RWPE1 (cell line): ENCODE measurements at regions not wholly inside any gene's neighbourhood (a gene's known extent, or its start where the extent isn't known, plus 50 kb on each side); places are given as distances from the start of the nearest gene placed in this dataset.
A peak's percentile ranks its signal among the peaks of the same experiment; 100 is the strongest.

Experiments
- CTCF ChIA-PET: fragments of 350-600 bp; sonication (Branson Sonifier 250); formaldehyde crosslinking; extraction: SDS; loops from one replicate; lab custom pipeline; 2021; lab: Yijun Ruan, JAX
- POLR2A ChIA-PET: fragments of 400-600 bp; formaldehyde crosslinking; extraction: SDS; loops from one replicate; lab custom pipeline; 2020; ENCODE audit warnings: antibody characterized with exemption; ENCODE audit not compliant: low non-redundant PET; lab: Yijun Ruan, JAX
- DNase-seq: peaks from one replicate; pipeline ENCODE4 v3.0.0; 2012; ENCODE audit warnings: low spot score
- H3K27ac ChIP-seq: fragments of 450-650 bp; 2 replicates; pipeline ENCODE4 v1.5.1; 2017
- TF ChIP-seq, protein P1 (sequence below): fragments of 450-650 bp; conservative IDR thresholded peaks from 2 replicates; pipeline ENCODE4 v1.5.1; 2017; ENCODE audit warnings: low read depth, mild to moderate bottlenecking

DNA sequence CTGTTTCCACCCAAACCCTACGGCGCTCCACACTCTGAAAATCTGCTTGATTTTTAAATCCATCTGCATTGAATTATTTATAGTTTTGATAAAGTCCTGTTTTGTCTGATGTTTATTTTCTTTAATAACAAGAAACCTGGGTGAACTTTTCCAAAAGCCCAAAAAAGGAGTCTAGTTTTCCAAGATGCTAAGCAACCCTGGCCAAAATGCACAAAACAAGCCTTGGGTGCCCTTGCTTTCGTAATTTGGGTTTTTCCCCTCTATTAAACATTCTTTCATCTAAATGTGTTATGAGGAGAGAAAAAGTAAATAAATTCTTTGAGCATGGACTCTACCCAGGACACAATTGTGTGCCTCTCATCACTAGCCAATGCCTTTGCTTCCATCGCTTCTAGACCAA is 468.9 kb downstream of the MCTP2 start:
- ChIA-PET CTCF (no interaction called here), POLR2A (no interaction called here)
- no peak overlapping the region for H3K27ac ChIP-seq
- TF ChIP-seq, protein P1, sequence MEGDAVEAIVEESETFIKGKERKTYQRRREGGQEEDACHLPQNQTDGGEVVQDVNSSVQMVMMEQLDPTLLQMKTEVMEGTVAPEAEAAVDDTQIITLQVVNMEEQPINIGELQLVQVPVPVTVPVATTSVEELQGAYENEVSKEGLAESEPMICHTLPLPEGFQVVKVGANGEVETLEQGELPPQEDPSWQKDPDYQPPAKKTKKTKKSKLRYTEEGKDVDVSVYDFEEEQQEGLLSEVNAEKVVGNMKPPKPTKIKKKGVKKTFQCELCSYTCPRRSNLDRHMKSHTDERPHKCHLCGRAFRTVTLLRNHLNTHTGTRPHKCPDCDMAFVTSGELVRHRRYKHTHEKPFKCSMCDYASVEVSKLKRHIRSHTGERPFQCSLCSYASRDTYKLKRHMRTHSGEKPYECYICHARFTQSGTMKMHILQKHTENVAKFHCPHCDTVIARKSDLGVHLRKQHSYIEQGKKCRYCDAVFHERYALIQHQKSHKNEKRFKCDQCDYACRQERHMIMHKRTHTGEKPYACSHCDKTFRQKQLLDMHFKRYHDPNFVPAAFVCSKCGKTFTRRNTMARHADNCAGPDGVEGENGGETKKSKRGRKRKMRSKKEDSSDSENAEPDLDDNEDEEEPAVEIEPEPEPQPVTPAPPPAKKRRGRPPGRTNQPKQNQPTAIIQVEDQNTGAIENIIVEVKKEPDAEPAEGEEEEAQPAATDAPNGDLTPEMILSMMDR = no peak
- DNase-seq = no peak

DNA sequence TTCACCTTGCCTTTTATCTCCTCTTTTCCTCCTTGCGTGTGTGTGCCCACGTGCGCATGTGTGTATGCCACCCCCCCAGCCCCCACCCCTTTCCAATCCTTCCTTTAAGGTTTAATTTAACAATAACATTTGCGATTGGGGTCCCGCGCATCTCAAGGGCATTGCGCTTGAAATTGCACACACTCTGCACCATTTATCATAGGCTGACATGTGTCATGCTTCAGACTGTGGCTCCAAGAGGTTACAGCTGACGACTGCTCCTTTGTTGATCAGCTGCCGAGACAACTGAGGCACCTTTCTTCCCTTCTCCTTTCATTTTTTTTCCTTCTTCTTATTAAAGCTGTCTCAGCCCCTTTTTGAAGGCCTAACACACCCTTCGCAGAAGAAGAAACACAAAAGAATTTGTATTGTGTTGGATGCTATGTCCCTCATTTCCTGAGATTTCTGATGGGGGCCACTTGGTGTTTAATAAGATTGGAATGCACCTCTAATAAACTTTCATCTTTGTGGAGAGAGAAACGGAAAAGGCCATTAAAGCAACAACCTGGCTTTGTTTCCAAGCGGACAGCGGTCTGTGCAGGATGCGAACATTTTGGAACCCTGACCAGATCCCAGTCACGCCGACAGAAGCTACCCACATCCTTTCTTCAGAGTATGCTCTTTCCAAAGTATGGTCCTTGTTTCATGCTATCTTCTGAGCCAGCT is 470.1 kb downstream of the MCTP2 start:
- no peak overlapping the region for H3K27ac ChIP-seq
- ChIA-PET POLR2A (no interaction called here), CTCF (no interaction called here)
- no peak for DNase-seq
- TF ChIP-seq, protein P1 = no peak

DNA sequence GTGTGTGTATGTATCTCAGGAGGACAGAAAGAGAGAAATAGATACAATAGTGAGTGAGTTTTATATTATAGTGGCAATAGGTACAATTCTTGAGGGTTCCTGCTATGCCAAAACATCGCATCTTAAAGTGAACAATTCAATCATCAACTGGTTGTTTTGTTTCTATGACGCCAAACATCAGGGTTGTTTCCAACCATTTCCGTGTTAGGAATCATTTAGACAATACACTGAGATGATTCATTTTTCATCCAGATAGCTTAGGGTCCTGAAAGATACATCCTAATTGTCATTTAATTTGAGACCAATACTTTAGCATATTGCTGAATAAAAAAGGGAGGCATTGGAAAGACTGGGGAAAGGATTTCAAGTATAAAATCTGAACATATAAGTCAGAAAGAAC is 472.2 kb downstream of the MCTP2 start:
- ChIA-PET POLR2A (no interaction called here), CTCF (interaction anchor here (0.8 kb wide), 1 partner anchor 561 kb away, joined by 3 read pairs; no protein-coding TSS in a partner anchor)
- H3K27ac ChIP-seq = no peak overlapping the region
- peak; percentile 12 for DNase-seq
- TF ChIP-seq, protein P1 = no peak

DNA sequence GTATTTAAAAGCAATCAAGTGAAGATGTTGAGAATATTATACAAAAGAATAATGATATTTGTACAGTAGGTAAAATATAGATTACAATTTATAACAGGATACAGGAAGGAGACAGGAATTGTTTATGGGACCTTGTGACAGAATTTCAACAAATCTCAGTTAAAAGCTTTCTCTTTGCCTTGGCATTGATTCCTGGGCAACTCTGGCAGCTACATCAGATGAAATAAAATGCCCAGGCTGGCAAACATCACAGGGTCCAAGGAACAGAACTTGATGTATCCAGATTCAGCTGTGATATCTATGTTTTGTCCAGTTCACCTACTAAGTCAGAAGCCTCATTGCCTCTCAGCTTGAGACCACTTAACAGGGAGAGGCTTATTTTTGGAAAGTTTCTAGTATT is 473.1 kb downstream of the MCTP2 start:
- CTCF ChIA-PET = interaction anchor here (0.8 to 1.0 kb wide), 2 partner anchors 12 to 560 kb away, joined by 3 read pairs; no protein-coding TSS in a partner anchor
- POLR2A ChIA-PET = no interaction called here
- DNase-seq = no peak
- H3K27ac ChIP-seq = no peak overlapping the region
- TF ChIP-seq, protein P1 = no peak

- CTCF ChIA-PET = interaction anchor here (1.0 kb wide), 1 partner anchor 11 kb away, joined by 3 read pairs; no protein-coding TSS in a partner anchor
- POLR2A ChIA-PET = no interaction called here
- DNase-seq = no peak
- no peak overlapping the region for H3K27ac ChIP-seq
- TF ChIP-seq, protein P1 = no peak
These were observed 473.6 kb downstream of the MCTP2 start for GRCh38 chr15:94704946-94705345.

- no peak for DNase-seq
- POLR2A ChIA-PET = no interaction called here
- TF ChIP-seq, protein P1 = no peak
- CTCF ChIA-PET = no interaction called here
- no peak overlapping the region for H3K27ac ChIP-seq
These were observed 478.0 kb downstream of the MCTP2 start for GRCh38 chr15:94709319-94709718.
